GM18951 (cell line): ENCODE measurements at regions not wholly inside any gene's neighbourhood (a gene's known extent, or its start where the extent isn't known, plus 50 kb on each side); places are given as distances from the start of the nearest gene placed in this dataset.

Experiments used
- POLR2A ChIP-seq: IDR thresholded peaks from 4 replicates; pipeline ENCODE4 v1.6.1; 2011; ENCODE audit warnings: mild to moderate bottlenecking; ENCODE audit not compliant: insufficient read length, insufficient read depth; ENCODE audit errors: extremely low read depth
- in situ Hi-C: fragments of 300-500 bp; cut with MboI; formaldehyde crosslinking; loops from one replicate; pipeline ENCODE4 v1.12.0; 2022; ENCODE audit warnings: low sequenced_read_pairs, mixed read lengths, inconsistent platforms; ENCODE audit not compliant: unreplicated experiment

DNA sequence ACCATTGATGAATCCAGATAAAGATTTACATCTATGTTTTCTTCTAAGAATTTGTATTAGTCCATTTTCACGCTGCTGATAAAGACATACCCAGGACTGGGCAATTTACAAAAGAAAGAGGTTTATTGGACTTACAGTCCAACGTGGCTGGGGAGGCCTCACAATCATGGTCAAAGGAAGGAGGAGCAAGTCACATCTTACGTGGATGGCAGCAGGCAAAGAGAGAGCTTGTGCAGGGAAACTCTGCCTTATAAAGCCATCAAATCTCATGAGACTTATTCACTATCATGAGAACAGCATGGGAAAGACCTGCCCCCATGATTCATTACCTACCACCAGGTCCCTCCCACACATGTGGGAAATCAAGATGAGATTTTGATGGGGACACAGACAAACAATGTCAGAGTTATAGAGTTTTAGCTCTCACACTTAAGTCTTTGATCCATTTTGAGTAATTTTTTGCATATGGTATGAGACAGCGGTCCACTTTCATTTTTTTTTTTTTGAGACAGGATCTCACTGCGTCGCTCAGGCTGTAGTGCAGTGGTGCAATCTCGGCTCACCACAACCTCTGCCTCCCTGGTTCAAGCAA is 53.5 kb upstream of the JADE2 start:
- in situ Hi-C loops = loop anchor here (25.0 kb wide), 1 partner anchor 1435 kb away; the partner anchor contains the start of gene ZCCHC10

DNA sequence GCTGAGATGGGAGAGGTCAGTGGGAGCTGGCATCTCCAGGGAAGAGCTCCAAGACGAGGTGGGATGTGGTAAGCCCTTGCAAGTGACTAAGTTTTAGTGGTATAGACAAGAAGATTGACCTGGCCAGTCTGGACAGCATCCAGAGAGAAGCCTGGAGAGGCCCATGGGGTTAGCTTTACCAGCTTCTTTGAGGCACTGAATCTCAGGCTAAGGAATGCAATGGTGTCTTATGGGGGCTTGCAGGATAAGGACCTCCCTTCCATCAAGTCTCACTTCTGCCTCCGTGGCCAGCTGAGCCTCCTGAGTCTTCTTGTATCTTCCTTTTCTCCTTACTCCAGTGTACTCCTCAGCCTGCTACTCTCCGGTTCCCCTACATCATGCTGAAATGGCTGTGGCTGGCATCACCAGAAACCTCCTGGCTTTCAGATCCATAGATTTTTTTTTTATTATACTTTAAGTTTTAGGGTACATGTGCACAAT is 56.5 kb upstream of the JADE2 start:
- in situ Hi-C loops = loop anchor here (25.0 kb wide), 1 partner anchor 1432 kb away; the partner anchor contains the start of gene ZCCHC10

DNA sequence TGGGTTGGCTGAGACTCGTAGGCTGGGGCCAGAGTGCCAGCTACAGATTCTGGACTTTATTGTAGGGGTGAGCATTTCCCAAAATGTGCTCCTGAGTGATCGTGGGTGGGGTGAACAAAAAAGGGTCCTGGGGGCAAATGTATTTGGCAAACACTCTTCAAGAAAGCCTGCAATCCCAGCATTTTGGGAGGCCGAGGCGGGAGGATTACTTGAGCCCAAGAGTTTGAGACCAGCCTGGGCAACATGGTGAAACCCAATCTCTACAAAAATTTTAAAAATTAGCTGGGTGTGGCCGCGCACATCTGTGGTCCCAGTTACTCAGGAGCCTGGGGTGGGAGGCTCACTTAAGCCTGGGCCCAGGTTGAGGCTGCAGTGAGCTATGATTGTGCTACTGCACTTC is 55.5 kb upstream of the CDKN2AIPNL start:
- no peak for TF ChIP-seq POLR2A
- in situ Hi-C loops = loop anchor here (25.0 kb wide), 1 partner anchor 1430 kb away; the partner anchor contains the start of gene ZCCHC10

More for the DNA sequence above, 56.5 kb upstream of the JADE2 start:
- no peak for TF ChIP-seq POLR2A

DNA sequence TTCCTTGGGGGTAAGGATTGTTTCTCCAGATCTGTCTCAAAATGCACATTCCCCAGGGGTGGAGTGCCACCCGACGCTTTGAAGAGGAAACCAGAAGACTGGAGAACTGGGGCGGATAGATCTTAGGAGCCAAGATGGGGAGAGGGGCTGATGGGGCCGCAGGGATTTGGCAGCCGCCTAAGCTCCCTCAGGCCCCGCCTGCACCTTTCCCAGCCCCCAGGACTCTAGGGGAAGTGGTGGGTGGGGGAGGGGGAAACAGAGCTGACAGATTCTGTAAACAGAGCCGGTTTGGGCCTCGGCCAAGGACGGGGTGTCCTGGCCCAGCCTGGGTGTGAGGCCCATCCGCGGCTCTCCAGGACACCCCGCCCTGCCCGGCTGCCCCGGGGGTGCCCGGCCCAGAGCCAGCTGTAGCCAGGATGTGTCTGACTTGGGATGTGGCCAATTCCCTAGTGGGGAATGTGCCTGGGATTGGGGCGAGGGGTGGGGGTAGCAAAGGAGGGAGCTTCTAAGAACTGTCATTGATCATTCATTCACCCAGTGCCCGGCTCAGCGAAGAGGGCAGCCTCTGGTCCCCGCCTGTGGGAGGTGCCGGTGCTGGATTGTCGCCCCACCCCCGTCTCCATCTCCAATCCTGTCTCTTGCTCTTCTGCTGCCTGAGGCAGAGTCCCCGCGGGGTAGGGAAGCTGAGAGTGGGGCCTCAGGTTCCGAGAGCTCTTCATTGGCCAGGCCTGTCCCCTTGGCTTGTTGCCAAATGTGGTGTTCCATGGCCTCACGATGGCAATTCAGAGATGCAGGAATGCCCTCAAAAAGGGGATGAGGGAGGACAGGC is 54.8 kb upstream of the CDKN2AIPNL start:
- no peak for TF ChIP-seq POLR2A
- in situ Hi-C loops = loop anchor here (25.0 kb wide), 1 partner anchor 1429 kb away; the partner anchor contains the start of gene ZCCHC10

DNA sequence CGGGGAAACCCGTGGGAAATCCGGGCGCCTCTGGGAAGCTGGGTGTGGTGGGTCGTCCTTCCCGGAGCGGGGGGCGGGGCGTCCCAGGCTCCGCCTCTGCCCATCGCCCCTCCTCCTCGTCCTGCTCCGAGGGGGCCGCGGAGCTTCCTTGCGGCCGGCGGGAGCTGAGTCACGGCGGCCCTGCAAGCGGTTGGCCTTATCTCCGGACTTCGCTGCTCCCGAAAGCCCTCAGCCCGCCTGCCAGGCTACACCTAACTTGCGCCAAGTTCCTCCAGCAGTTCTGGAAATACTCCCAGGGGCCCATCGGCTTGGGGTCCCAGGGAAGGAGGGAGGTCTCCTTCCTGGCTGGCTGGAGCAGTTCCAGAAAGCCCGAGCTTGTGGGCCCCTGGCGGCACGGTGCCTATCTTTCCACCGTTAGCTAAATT is 54.1 kb upstream of the CDKN2AIPNL start:
- TF ChIP-seq POLR2A = peak; percentile 85
- in situ Hi-C loops = loop anchor here (25.0 kb wide), 1 partner anchor 1429 kb away; the partner anchor contains the start of gene ZCCHC10

- in situ Hi-C loops = loop anchor here (25.0 kb wide), 1 partner anchor 1428 kb away; the partner anchor contains the start of gene ZCCHC10
- TF ChIP-seq POLR2A = no peak
Measured at GRCh38 chr5:134464988-134465815, 53.5 kb upstream of the CDKN2AIPNL start.

- TF ChIP-seq POLR2A = no peak
- in situ Hi-C loops = loop anchor here (25.0 kb wide), 1 partner anchor 1427 kb away; the partner anchor contains the start of gene ZCCHC10
Measured at GRCh38 chr5:134463991-134464760, 52.5 kb upstream of the CDKN2AIPNL start.

- no peak for TF ChIP-seq POLR2A
- in situ Hi-C loops = loop anchor here (25.0 kb wide), 1 partner anchor 1426 kb away; the partner anchor contains the start of gene ZCCHC10
Measured at GRCh38 chr5:134463176-134463720, 51.6 kb upstream of the CDKN2AIPNL start.

DNA sequence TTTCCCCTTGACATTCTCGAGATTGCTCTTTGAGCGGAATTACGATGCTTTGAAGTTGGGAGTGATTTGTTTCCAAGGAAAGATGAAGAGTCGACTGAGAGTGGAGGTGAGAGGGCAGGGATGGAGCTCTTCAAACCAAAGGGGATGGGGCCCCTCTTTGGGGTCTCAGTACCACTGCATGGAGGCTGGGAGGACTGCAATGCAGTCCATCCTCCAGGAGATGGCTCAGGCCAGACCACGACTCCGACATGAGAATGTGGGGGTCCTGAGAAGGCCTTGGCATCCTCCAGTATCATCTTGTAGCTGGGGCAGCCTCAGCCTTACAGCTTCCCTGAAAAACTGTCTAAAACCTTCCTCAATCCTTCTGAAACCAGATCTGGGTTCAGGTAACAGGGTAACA is 51.1 kb upstream of the CDKN2AIPNL start:
- in situ Hi-C loops = loop anchor here (25.0 kb wide), 1 partner anchor 1425 kb away; the partner anchor contains the start of gene ZCCHC10
- TF ChIP-seq POLR2A = no peak

DNA sequence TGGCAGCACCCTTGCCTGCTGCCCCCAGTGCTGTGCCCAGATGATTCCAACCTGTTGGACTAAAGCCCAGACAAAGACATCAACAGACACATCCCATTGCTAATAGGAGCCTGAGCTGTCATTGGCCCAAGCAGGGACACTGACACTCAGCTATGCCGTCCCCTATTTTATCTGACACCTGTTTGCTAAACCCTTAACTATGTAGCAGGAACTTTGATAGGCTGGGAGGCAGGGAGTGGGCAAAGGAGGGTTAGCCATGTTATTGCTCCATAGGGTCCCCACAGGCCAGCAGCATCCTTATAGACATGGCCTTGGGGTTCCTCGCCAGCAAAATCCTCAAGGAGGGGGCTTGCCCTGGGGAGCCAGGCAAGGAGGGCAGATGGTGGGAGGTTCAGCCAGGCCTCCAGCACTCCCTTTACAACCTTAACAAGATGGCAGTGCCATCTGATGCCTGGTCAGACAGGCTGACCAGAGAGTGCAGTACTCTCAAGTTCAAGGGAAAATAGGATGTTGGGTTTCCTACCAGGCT is 50.4 kb upstream of the CDKN2AIPNL start:
- in situ Hi-C loops = loop anchor here (25.0 kb wide), 1 partner anchor 1425 kb away; the partner anchor contains the start of gene ZCCHC10
- no peak for TF ChIP-seq POLR2A
